K562 (cell line): ENCODE measurements at regions not wholly inside any gene's neighbourhood (a gene's known extent, or its start where the extent isn't known, plus 50 kb on each side); places are given as distances from the start of the nearest gene placed in this dataset.

Source experiments
- ATAC-seq: fragments of 200-7000 bp; cut with Tn5 transposase; 3 replicates; pipeline ENCODE4 v1.9.1; 2020; ENCODE audit warnings: moderate library complexity
- BruUV-seq: library from RNA; stranded (reverse); fragments of 400-500 nt; replicated peaks from 2 replicates; lab custom pipeline; 2021; lab: Mats Ljungman, UMichigan
- CTCF ChIA-PET: fragments of 300-600 bp; formaldehyde crosslinking; extraction: SDS; loops from one replicate; lab custom pipeline; 2021; ENCODE audit warnings: low intra/inter-chr PET ratio; lab: Yijun Ruan, JAX
- POLR2A ChIA-PET: fragments of 300-600, 350-650 bp; sonication (Branson Sonifier 250); formaldehyde crosslinking; extraction: SDS; loops from one replicate; lab custom pipeline; 2021; ENCODE audit warnings: antibody characterized with exemption, inconsistent platforms; lab: Yijun Ruan, JAX
- DNase-seq, 4 experiments: peaks; one replicate each; pipeline versions ENCODE4 v3.0.0 to v3.0.0-alpha.2; 2011 to 2018; ENCODE audit warnings: low spot score in 3 of 4, mixed read lengths in 3 of 4; ENCODE audit errors: extremely low read depth in 1 of 4
- FAIRE-seq: peaks from 2 replicates; lab custom pipeline; 2011; peaks lifted over from hg19 to GRCh38; lab: Jason Lieb, UNC
- H2AFZ ChIP-seq: 2 replicates; pipeline ENCODE4 v1.6.0; 2011; ENCODE audit warnings: low read depth, low read length, control low read depth, inconsistent platforms
- H3K27ac ChIP-seq: fragments of 200-600 bp; 3 replicates; pipeline ENCODE4 v1.8.0; 2011; ENCODE audit warnings: low read depth, mild to moderate bottlenecking, control low read depth, inconsistent platforms, low read length, moderate library complexity, mixed read lengths; ENCODE audit errors: extremely low read depth
- H3K27me3 ChIP-seq, 2 experiments: fragments of 300-600 bp in 1 of 2; 2 replicates in 1 of 2; 3 replicates in 1 of 2; pipeline versions ENCODE4 v1.6.0 to v1.8.0; 2011; ENCODE audit warnings: inconsistent platforms in 2 of 2, low read length in 2 of 2, mild to moderate bottlenecking in 1 of 2, mixed read lengths in 1 of 2, moderate library complexity in 1 of 2; ENCODE audit not compliant: control insufficient read depth in 2 of 2, insufficient read depth in 2 of 2
- H3K36me3 ChIP-seq: fragments of 300-600 bp; 3 replicates; pipeline ENCODE4 v1.8.0; 2011; ENCODE audit warnings: mild to moderate bottlenecking, low read length, inconsistent platforms; ENCODE audit not compliant: control insufficient read depth, insufficient read depth
- H3K4me1 ChIP-seq, 2 experiments: fragments of 200-600 bp in 1 of 2; replicated peaks in 1 of 2; 2 replicates in 1 of 2; 3 replicates in 1 of 2; pipeline versions ENCODE4 v1.5.1 to v1.8.0; 2011; ENCODE audit warnings: inconsistent platforms in 2 of 2, low read length in 2 of 2, mild to moderate bottlenecking in 1 of 2, mixed read lengths in 1 of 2, moderate library complexity in 1 of 2; ENCODE audit not compliant: control insufficient read depth in 2 of 2, insufficient read depth in 2 of 2
- H3K4me2 ChIP-seq: 2 replicates; pipeline ENCODE4 v1.6.1; 2011; ENCODE audit warnings: low read length, control low read depth, inconsistent platforms, mixed read lengths; ENCODE audit not compliant: insufficient read depth
- H3K4me3 ChIP-seq: fragments of 200-600 bp; sonication (generic), shearing (Covaris generic); 2 replicates; pipeline ENCODE4 v1.5.1; 2016; ENCODE audit warnings: control low read depth, inconsistent platforms
- H3K79me2 ChIP-seq: fragments of 200-600 bp; 3 replicates; pipeline ENCODE4 v1.8.0; 2011; ENCODE audit warnings: low read length, inconsistent platforms; ENCODE audit not compliant: control insufficient read depth, insufficient read depth
- H3K9ac ChIP-seq, 2 experiments: 2 replicates each; pipeline versions ENCODE4 v1.6.0 to v1.6.1; 2011; ENCODE audit warnings: low read depth in 2 of 2, low read length in 2 of 2, control low read depth in 1 of 2, inconsistent platforms in 1 of 2, mild to moderate bottlenecking in 1 of 2, mixed read lengths in 1 of 2; ENCODE audit not compliant: insufficient read depth in 1 of 2
- H3K9me1 ChIP-seq: one replicate; pipeline ENCODE4 v1.6.0; 2011; ENCODE audit warnings: inconsistent platforms, mild to moderate bottlenecking, low read length, moderate library complexity; ENCODE audit not compliant: control insufficient read depth, insufficient read depth
- H3K9me3 ChIP-seq: replicated peaks from 2 replicates; pipeline ENCODE4 v1.5.1; 2011; ENCODE audit warnings: low read depth, low read length, inconsistent platforms; ENCODE audit not compliant: control insufficient read depth, insufficient read depth
- H4K20me1 ChIP-seq: replicated peaks from 2 replicates; pipeline ENCODE4 v1.6.1; 2011; ENCODE audit warnings: low read length, inconsistent platforms, mixed read lengths; ENCODE audit not compliant: control insufficient read depth, insufficient read depth
- BACH1 ChIP-seq: fragments of 200-800 bp; sonication (Bioruptor generic); IDR thresholded peaks from 2 replicates; pipeline ENCODE4 v1.6.1; 2016; ENCODE audit warnings: missing genetic modification characterization, missing compliant biosample characterization
- BRCA1 ChIP-seq, 2 experiments: fragments of 450-650 bp in 1 of 2; sonication (generic) in 1 of 2; formaldehyde crosslinking in 1 of 2; IDR thresholded peaks; 2 replicates each; pipeline versions ENCODE4 v1.5.0 to v1.6.1; 2017 to 2020; ENCODE audit warnings: mild to moderate bottlenecking in 1 of 2, missing genetic modification reagents in 1 of 2
- DIDO1 ChIP-seq: fragments of 450-650 bp; IDR thresholded peaks from 2 replicates; pipeline ENCODE4 v1.6.1; 2016; ENCODE audit warnings: low read depth, missing biosample characterization, missing genetic modification characterization
- ESRRA ChIP-seq: fragments of 450-650 bp; IDR thresholded peaks from 2 replicates; pipeline ENCODE4 v1.6.1; 2014; ENCODE audit warnings: low read depth, mild to moderate bottlenecking, moderate library complexity, borderline replicate concordance
- FIP1L1 ChIP-seq: fragments of 200-400 bp; formaldehyde crosslinking; IDR thresholded peaks from 2 replicates; pipeline ENCODE4 v1.6.1; 2018; ENCODE audit warnings: mild to moderate bottlenecking, low read depth, low read length; ENCODE audit not compliant: poor library complexity, severe bottlenecking
- FOXA3 ChIP-seq, 2 experiments: fragments of 450-650 bp in 1 of 2; sonication (generic) in 1 of 2; formaldehyde crosslinking; IDR thresholded peaks in 1 of 2; conservative IDR thresholded peaks in 1 of 2; 2 replicates each; pipeline versions ENCODE4 v1.4.0 to v1.8.0; 2020 to 2022; ENCODE audit warnings: mild to moderate bottlenecking in 2 of 2, missing genetic modification reagents in 1 of 2
- GTF2A2 ChIP-seq: IDR thresholded peaks from 2 replicates; pipeline ENCODE4 v1.6.1; 2016; ENCODE audit warnings: mild to moderate bottlenecking, missing genetic modification characterization, missing compliant biosample characterization
- MITF ChIP-seq: IDR thresholded peaks from 2 replicates; pipeline ENCODE4 v1.6.1; 2014; ENCODE audit warnings: antibody characterized with exemption
- MTF1 ChIP-seq: fragments of 250-450 bp; sonication (Bioruptor Pico); IDR thresholded peaks from 2 replicates; pipeline ENCODE4 v1.9.0; 2021; ENCODE audit warnings: moderate library complexity, mild to moderate bottlenecking, inconsistent platforms, borderline replicate concordance
- NFATC3 ChIP-seq: fragments of 450-650 bp; IDR thresholded peaks from 2 replicates; pipeline ENCODE4 v1.6.1; 2017; ENCODE audit warnings: mild to moderate bottlenecking
- PRPF4 ChIP-seq: fragments of 200-400 bp; formaldehyde crosslinking; IDR thresholded peaks from one replicate; pipeline ENCODE4 v1.6.1; 2017; ENCODE audit warnings: low read length, low read depth, mild to moderate bottlenecking; ENCODE audit not compliant: insufficient read depth, poor library complexity, severe bottlenecking
- RBBP5 ChIP-seq: fragments of 200-600 bp; sonication (generic); IDR thresholded peaks from 2 replicates; pipeline ENCODE4 v1.6.1; 2012; ENCODE audit warnings: borderline replicate concordance, mild to moderate bottlenecking, low read length, control low read depth, inconsistent platforms; ENCODE audit not compliant: insufficient read depth, poor library complexity, severe bottlenecking
- TAF9B ChIP-seq: fragments of 450-650 bp; IDR thresholded peaks from 2 replicates; pipeline ENCODE4 v1.6.1; 2018; ENCODE audit warnings: mild to moderate bottlenecking; ENCODE audit not compliant: partially characterized antibody
- ZKSCAN3 ChIP-seq: fragments of 250-450 bp; sonication (Bioruptor Pico); IDR thresholded peaks from 2 replicates; pipeline ENCODE4 v1.4.0; 2020
- ZNF584 ChIP-seq: fragments of 200-800 bp; sonication (Bioruptor generic); IDR thresholded peaks from 2 replicates; pipeline ENCODE4 v1.6.1; 2016; ENCODE audit warnings: low read depth, mild to moderate bottlenecking, missing genetic modification characterization, missing compliant biosample characterization
- ZNF75A ChIP-seq: fragments of 450-650 bp; formaldehyde crosslinking; IDR thresholded peaks from 2 replicates; pipeline ENCODE4 v1.4.0; 2020; ENCODE audit warnings: mild to moderate bottlenecking
- WGBS: fragments of 100-300 bp; shearing (Covaris generic); methylation state at CpG from one replicate; pipeline ENCODE4 v1.1.6; 2016; ENCODE audit warnings: low coverage, mixed read lengths; ENCODE audit not compliant: insufficient coverage; ENCODE audit errors: missing lambda C conversion rate; 5-methylcytosine and 5-hydroxymethylcytosine counted together
- in situ Hi-C: fragments of 300-500 bp; cut with MboI; formaldehyde crosslinking; loops from 4 replicates; pipeline ENCODE4 v1.15.0; 2018; ENCODE audit warnings: inconsistent platforms, mixed read lengths
- intact Hi-C: fragments of 100-400 bp; cut with micrococcal nuclease; formaldehyde crosslinking; loops from 2 replicates; pipeline ENCODE4 v1.14.2; 2022
- TF ChIP-seq, protein P1 (sequence below): fragments of 200-800 bp; sonication (Bioruptor generic); IDR thresholded peaks from 2 replicates; pipeline ENCODE4 v1.6.1; 2016; ENCODE audit warnings: missing genetic modification characterization, missing compliant biosample characterization

GRCh38 chr22:48938741-48939140 lies 888.9 kb downstream of the BRD1 start:
- no peaks in the 10 kb centered on the region for H3K79me2 ChIP-seq
- H3K36me3 ChIP-seq = no peaks in the 10 kb centered on the region
- H4K20me1 ChIP-seq = 0 out of 2 replicates have a peak, but pooled peaks cover 7% of the 10 kb centered on the region
- no peak overlapping the region for H3K9ac ChIP-seq
- in situ Hi-C loops (no loop called here), intact Hi-C loops (no loop called here)
- no TSS peak for BruUV-seq
- H3K4me2 ChIP-seq = no peak overlapping the region
- no peak overlapping the region for H3K4me3 ChIP-seq
- ATAC-seq = no peak
- TF ChIP-seq RBBP5 (no peak), BRCA1 (IDR thresholded peaks at IDR 0.05) (no peak), BRCA1 (CRISPR knock-in tag; IDR thresholded peaks at IDR 0.05) (no peak), BACH1 (no peak), ZNF75A (CRISPR knock-in tag) (no peak), ESRRA (no peak), NFATC3 (no peak), TAF9B (no peak), ZNF584 (no peak), FOXA3 (CRISPR knock-in tag; conservative IDR thresholded peaks at IDR 0.05 in 1 of 2, IDR thresholded peaks at IDR 0.05 in 1 of 2) (no peak), FIP1L1 (no peak), GTF2A2 (no peak), DIDO1 (tag) (no peak), MITF (no peak), MTF1 (no peak), PRPF4 (no peak), ZKSCAN3 (CRISPR knock-in tag) (no peak)
- TF ChIP-seq, protein P1, sequence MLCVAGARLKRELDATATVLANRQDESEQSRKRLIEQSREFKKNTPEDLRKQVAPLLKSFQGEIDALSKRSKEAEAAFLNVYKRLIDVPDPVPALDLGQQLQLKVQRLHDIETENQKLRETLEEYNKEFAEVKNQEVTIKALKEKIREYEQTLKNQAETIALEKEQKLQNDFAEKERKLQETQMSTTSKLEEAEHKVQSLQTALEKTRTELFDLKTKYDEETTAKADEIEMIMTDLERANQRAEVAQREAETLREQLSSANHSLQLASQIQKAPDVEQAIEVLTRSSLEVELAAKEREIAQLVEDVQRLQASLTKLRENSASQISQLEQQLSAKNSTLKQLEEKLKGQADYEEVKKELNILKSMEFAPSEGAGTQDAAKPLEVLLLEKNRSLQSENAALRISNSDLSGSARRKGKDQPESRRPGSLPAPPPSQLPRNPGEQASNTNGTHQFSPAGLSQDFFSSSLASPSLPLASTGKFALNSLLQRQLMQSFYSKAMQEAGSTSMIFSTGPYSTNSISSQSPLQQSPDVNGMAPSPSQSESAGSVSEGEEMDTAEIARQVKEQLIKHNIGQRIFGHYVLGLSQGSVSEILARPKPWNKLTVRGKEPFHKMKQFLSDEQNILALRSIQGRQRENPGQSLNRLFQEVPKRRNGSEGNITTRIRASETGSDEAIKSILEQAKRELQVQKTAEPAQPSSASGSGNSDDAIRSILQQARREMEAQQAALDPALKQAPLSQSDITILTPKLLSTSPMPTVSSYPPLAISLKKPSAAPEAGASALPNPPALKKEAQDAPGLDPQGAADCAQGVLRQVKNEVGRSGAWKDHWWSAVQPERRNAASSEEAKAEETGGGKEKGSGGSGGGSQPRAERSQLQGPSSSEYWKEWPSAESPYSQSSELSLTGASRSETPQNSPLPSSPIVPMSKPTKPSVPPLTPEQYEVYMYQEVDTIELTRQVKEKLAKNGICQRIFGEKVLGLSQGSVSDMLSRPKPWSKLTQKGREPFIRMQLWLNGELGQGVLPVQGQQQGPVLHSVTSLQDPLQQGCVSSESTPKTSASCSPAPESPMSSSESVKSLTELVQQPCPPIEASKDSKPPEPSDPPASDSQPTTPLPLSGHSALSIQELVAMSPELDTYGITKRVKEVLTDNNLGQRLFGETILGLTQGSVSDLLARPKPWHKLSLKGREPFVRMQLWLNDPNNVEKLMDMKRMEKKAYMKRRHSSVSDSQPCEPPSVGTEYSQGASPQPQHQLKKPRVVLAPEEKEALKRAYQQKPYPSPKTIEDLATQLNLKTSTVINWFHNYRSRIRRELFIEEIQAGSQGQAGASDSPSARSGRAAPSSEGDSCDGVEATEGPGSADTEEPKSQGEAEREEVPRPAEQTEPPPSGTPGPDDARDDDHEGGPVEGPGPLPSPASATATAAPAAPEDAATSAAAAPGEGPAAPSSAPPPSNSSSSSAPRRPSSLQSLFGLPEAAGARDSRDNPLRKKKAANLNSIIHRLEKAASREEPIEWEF (CRISPR knock-in tag) = no peak
- H3K9me1 ChIP-seq = no peaks in the 10 kb centered on the region
- WGBS = 0% methylated on average over 6 of the region's 8 CpGs
- H3K27ac ChIP-seq = no peak overlapping the region
- no peaks in the 10 kb centered on the region for H3K9me3 ChIP-seq
- no peaks in the 10 kb centered on the region for H3K4me1 ChIP-seq
- no peak overlapping the region for H2AFZ ChIP-seq
- no peak for FAIRE-seq
- CTCF ChIA-PET = no interaction called here
- H3K27me3 ChIP-seq = no peaks in the 10 kb centered on the region; a peak in 1 of 5 replicates
- POLR2A ChIA-PET = no interaction called here
- no peak for DNase-seq
